Erythroblast (primary cell): ENCODE measurements at regions not wholly inside any gene's neighbourhood (a gene's known extent, or its start where the extent isn't known, plus 50 kb on each side); places are given as distances from the start of the nearest gene placed in this dataset.

Experiments used
- DNase-seq, 2 experiments: peaks; one replicate each; lab custom pipeline; 2025; lab: John Stamatoyannopoulos, UW
- GATA1 ChIP-seq: IDR thresholded peaks from 2 replicates; pipeline ENCODE4 v1.6.1; 2011; ENCODE audit warnings: low read depth, mild to moderate bottlenecking, control low read depth, low read length, moderate library complexity
- POLR2A ChIP-seq: IDR thresholded peaks from 2 replicates; pipeline ENCODE4 v1.6.1; 2011; ENCODE audit warnings: mild to moderate bottlenecking, low read length

- no peak for DNase-seq
- TF ChIP-seq POLR2A (no peak), GATA1 (no peak)
These were observed 217.0 kb downstream of the DMRT2 start for GRCh38 chr9:1267141-1267570.

DNA sequence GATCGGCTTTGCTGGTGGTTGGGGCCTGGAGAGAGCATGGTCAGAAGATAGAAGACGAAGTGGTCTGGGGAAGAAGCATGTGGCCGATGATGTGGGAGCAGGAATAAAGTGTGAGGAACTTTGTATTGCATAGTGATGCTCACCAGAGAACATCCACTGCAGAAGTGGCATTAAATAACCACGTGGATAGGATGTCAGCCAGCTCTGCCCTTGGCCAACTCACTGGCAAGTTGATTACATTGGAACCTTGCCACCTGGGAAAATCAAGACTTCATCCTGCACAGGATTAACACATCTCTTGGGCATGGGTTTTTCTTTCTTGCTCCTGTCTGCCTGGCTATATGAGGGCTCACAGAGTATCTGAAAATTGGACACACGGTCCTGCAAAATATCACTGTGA, 217.4 kb downstream of the DMRT2 start:
- TF ChIP-seq GATA1 (no peak), POLR2A (no peak)
- no peak for DNase-seq

DNA sequence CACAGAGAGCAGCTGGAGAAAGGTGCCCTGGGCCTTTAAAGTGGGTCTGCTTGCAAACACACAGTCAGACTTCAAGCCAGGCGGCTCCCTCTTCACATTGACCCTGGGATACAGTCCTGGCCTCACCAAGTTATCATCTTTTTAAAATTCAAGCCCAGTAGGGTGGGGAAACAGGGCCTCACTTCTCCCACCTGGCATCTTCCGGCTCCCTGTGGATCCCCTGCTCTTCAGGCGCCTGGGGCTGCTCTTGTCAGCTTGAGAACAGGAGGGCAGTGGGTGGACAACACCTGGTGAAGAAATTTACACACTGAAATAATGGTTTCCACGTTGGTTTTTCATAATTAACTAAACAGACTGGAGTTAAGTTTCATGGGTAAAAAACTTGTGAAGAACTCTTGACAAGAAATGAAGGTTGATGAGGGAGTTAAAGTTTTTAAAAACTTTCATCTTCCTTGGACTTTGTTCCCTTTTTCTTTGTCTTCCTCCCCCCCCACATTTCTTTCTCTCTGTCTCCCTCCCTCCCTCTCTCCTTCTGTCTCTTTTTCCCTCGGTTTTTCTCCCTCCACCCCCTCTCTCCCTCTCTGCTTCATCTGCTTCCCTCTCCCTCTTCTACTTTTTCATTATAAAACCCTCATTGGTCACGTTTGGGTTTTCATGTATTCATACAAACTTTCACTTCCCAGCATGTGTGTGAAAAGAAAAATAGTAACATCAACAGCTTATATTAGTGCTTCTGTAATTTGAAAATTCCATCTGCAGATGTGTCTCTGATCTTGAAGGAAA, 219.6 kb downstream of the DMRT2 start:
- DNase-seq: no peak
- TF ChIP-seq POLR2A (no peak), GATA1 (no peak)

- no peak for TF ChIP-seq POLR2A
- TF ChIP-seq GATA1: no peak
These were observed 221.2 kb downstream of the DMRT2 start for GRCh38 chr9:1271367-1271766.

GRCh38 chr9:1271786-1272185, 221.6 kb downstream of the DMRT2 start:
- no peak for DNase-seq
- no peak for TF ChIP-seq POLR2A
- no peak for TF ChIP-seq GATA1

More at GRCh38 chr9:1271367-1271766, 221.2 kb downstream of the DMRT2 start:
- no peak for DNase-seq

GRCh38 chr9:1272488-1272887, 222.3 kb downstream of the DMRT2 start:
- TF ChIP-seq POLR2A: no peak
- no peak for TF ChIP-seq GATA1
- no peak for DNase-seq

GRCh38 chr9:1273859-1274258, 223.7 kb downstream of the DMRT2 start:
- DNase-seq: no peak
- no peak for TF ChIP-seq GATA1
- no peak for TF ChIP-seq POLR2A

GRCh38 chr9:1274334-1274733, 224.2 kb downstream of the DMRT2 start:
- TF ChIP-seq POLR2A (no peak), GATA1 (no peak)
- DNase-seq: no peak

- TF ChIP-seq POLR2A: no peak
- no peak for DNase-seq
These were observed 226.3 kb downstream of the DMRT2 start for GRCh38 chr9:1276474-1276873.

DNA sequence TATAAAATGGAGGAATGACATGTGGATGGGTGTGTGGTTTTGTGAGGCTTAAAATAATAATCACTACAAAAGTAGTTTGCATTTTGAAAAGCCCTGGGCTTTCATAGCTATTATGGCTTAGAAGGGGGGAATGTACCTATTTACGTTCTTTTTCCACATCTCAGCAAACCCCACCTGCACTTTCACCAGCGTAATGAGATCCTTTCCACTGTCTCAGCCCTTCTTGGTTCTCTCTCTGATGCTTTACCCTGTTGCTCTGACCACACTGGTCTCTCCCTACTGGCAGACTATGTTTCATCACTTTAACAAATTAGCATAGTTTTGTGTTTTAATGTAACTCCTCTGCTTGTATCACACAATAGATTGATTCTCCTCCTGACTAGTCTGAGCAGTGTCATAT, 234.6 kb downstream of the DMRT2 start:
- TF ChIP-seq GATA1 (no peak), POLR2A (no peak)
- no peak for DNase-seq

- TF ChIP-seq POLR2A (no peak), GATA1 (no peak)
- no peak for DNase-seq
These were observed 235.4 kb downstream of the DMRT2 start for GRCh38 chr9:1285526-1285925.

- DNase-seq: no peak
- TF ChIP-seq GATA1 (no peak), POLR2A (no peak)
These were observed 242.2 kb downstream of the DMRT2 start for GRCh38 chr9:1292384-1292783.

DNA sequence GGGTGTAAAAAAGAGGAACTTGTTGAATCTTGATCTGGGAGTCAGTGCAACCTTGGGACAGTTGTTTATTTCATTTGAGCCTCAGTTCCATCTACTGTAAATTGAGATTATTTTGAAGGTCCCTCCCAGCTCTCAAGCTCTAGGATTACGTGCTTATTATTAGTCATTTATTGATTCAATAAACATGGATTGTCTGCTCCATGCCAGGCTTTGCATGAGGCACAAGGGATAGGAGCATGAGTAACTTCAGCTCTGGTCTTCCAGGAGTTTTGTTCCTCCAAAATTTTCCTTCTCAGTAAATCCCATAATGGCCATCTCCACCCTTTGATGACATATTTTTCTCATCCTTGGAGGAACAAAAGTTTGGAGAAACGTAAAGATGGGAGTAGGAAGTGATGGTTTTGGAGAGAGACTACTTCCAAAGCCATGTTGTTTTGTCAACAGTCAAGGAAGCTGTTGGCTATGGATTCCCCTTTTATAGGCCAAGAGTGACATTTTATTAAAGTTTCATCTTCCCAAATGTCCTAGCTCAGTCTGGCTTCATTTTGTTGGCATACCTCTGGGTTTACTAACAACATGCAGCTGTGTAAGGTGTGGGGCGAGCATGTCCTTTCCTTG, 244.6 kb downstream of the DMRT2 start:
- no peak for TF ChIP-seq POLR2A
- no peak for TF ChIP-seq GATA1
- DNase-seq: no peak

DNA sequence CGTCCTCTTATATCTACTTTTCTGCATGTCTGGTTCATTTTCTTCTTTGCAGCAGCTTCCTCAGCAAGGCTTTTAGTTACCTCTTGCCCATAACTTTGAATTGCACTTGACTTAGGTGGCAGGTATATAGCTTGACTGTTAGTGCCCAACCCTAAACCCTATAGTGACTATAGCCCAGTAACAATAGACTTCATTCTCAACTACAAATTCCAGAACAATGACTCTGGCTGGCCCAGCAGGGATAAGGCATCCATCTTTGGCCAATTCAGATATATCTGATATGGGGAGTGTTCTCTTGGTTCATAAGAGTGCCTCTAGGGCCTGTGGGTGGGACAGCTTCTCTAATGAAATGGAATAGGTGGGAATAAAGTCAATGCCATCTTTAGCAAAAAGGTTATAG, 246.2 kb downstream of the DMRT2 start:
- no peak for TF ChIP-seq POLR2A
- no peak for TF ChIP-seq GATA1
- no peak for DNase-seq
